ENCODE measurements at regions not wholly inside any gene's neighbourhood (a gene's known extent, or its start where the extent isn't known, plus 50 kb on each side); places are given as distances from the start of the nearest gene placed in this dataset.

DNA sequence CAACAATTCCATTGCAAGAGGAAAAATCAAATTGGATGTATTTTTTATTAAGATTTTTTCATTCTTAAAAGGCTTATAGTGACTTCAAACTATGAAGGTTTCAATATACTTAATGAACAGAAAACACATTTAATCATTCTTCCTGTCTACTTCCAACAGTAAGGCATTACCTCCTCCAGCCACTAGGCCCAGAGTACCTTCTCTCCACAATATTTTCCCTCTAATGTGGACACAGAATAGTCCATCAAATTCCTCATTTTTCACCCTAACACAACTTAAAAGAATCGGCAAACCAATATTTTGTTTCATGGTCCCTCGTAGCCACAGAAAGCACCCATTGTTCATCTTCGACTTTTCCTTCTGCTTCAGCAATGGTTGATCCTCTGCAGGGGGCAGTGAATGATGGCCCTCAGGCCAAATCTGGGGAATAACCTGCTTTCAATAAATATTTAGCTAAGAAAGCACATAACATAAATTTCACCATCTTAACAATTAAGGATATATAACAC, 335.4 kb upstream of the ID4 start:
- H3K79me2 ChIP-seq (replicated peaks; ENCODE audit: insufficient read depth, low read length): no peaks in the 10 kb centered on the region
- no peak overlapping the region for H3K27ac ChIP-seq (ENCODE audit: low read length)
- H3K4me2 ChIP-seq (ENCODE audit: low read length): no peak overlapping the region
- no peaks in the 10 kb centered on the region for H3K9me3 ChIP-seq (ENCODE audit: low read length)
- no peak overlapping the region for H3K4me3 ChIP-seq (ENCODE audit: low read length)
- H3K27me3 ChIP-seq (ENCODE audit: insufficient read depth, low read depth, low read length): no peaks in the 10 kb centered on the region
- H3K36me3 ChIP-seq (ENCODE audit: insufficient read depth, low read length): no peaks in the 10 kb centered on the region
- no peak overlapping the region for H2AFZ ChIP-seq (ENCODE audit: low read depth, low read length)
- no peaks in the 10 kb centered on the region for H3F3A ChIP-seq (ENCODE audit: insufficient read depth, low read length, poor library complexity, severe bottlenecking)
- H3K9ac ChIP-seq (ENCODE audit: low read length): no peak overlapping the region
- TF ChIP-seq EP300 (conservative IDR thresholded peaks at IDR 0.05; ENCODE audit: poor library complexity, severe bottlenecking) (no peak), MXI1 (conservative IDR thresholded peaks at IDR 0.05; ENCODE audit: poor library complexity, severe bottlenecking) (no peak), SMC3 (conservative IDR thresholded peaks at IDR 0.05; ENCODE audit: poor library complexity) (no peak), RAD21 (conservative IDR thresholded peaks at IDR 0.05) (no peak), POLR2AphosphoS5 (IDR thresholded peaks at IDR 0.05) (no peak), TAF1 (IDR thresholded peaks at IDR 0.05; ENCODE audit: low read depth) (no peak), EZH2 (IDR thresholded peaks at IDR 0.05; ENCODE audit: borderline replicate concordance, insufficient read depth, low read length, poor library complexity, severe bottlenecking) (no peak)
- TF ChIP-seq, protein P1, sequence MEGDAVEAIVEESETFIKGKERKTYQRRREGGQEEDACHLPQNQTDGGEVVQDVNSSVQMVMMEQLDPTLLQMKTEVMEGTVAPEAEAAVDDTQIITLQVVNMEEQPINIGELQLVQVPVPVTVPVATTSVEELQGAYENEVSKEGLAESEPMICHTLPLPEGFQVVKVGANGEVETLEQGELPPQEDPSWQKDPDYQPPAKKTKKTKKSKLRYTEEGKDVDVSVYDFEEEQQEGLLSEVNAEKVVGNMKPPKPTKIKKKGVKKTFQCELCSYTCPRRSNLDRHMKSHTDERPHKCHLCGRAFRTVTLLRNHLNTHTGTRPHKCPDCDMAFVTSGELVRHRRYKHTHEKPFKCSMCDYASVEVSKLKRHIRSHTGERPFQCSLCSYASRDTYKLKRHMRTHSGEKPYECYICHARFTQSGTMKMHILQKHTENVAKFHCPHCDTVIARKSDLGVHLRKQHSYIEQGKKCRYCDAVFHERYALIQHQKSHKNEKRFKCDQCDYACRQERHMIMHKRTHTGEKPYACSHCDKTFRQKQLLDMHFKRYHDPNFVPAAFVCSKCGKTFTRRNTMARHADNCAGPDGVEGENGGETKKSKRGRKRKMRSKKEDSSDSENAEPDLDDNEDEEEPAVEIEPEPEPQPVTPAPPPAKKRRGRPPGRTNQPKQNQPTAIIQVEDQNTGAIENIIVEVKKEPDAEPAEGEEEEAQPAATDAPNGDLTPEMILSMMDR (IDR thresholded peaks at IDR 0.05; ENCODE audit: poor library complexity, severe bottlenecking): no peak
- TF ChIP-seq, protein P2, sequence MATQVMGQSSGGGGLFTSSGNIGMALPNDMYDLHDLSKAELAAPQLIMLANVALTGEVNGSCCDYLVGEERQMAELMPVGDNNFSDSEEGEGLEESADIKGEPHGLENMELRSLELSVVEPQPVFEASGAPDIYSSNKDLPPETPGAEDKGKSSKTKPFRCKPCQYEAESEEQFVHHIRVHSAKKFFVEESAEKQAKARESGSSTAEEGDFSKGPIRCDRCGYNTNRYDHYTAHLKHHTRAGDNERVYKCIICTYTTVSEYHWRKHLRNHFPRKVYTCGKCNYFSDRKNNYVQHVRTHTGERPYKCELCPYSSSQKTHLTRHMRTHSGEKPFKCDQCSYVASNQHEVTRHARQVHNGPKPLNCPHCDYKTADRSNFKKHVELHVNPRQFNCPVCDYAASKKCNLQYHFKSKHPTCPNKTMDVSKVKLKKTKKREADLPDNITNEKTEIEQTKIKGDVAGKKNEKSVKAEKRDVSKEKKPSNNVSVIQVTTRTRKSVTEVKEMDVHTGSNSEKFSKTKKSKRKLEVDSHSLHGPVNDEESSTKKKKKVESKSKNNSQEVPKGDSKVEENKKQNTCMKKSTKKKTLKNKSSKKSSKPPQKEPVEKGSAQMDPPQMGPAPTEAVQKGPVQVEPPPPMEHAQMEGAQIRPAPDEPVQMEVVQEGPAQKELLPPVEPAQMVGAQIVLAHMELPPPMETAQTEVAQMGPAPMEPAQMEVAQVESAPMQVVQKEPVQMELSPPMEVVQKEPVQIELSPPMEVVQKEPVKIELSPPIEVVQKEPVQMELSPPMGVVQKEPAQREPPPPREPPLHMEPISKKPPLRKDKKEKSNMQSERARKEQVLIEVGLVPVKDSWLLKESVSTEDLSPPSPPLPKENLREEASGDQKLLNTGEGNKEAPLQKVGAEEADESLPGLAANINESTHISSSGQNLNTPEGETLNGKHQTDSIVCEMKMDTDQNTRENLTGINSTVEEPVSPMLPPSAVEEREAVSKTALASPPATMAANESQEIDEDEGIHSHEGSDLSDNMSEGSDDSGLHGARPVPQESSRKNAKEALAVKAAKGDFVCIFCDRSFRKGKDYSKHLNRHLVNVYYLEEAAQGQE (IDR thresholded peaks at IDR 0.05; ENCODE audit: borderline replicate concordance): no peak
- no peaks in the 10 kb centered on the region for H4K20me1 ChIP-seq (ENCODE audit: insufficient read depth)
- H3K9me2 ChIP-seq (ENCODE audit: insufficient read depth, low read length): no peaks in the 10 kb centered on the region

DNA sequence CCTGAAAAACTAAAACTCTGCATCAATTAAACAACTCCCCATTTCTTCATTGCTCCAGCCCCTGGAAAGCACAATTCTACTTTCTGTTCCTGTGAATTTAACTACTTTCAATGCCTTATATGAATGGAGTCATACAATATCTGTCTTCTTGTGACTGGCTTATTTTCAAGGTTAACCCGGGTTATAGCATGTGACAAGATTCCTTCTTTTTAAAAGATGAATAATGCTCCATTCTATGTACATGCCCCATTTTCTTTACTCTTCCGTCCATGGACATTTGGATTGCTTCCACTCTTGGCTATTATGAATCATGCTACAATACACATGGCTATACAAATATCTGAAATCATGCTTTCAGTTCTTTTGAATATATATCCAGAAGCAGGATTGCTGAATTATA, 334.9 kb upstream of the ID4 start:
- TF ChIP-seq POLR2AphosphoS5 (IDR thresholded peaks at IDR 0.05) (no peak), TAF1 (IDR thresholded peaks at IDR 0.05; ENCODE audit: low read depth) (no peak), EP300 (conservative IDR thresholded peaks at IDR 0.05; ENCODE audit: poor library complexity, severe bottlenecking) (no peak), MXI1 (conservative IDR thresholded peaks at IDR 0.05; ENCODE audit: poor library complexity, severe bottlenecking) (no peak)
- TF ChIP-seq, protein P2 (IDR thresholded peaks at IDR 0.05; ENCODE audit: borderline replicate concordance): no peak
- Histone ChIP-seq H3K79me2 (replicated peaks; ENCODE audit: insufficient read depth, low read length) (no peaks in the 10 kb centered on the region), H2AFZ (ENCODE audit: low read depth, low read length) (no peak overlapping the region), H3K4me2 (ENCODE audit: low read length) (no peak overlapping the region), H3K36me3 (ENCODE audit: insufficient read depth, low read length) (no peaks in the 10 kb centered on the region), H3K9ac (ENCODE audit: low read length) (no peak overlapping the region), H3K9me3 (ENCODE audit: low read length) (no peaks in the 10 kb centered on the region), H3K9me2 (ENCODE audit: insufficient read depth, low read length) (no peaks in the 10 kb centered on the region), H3K4me3 (ENCODE audit: low read length) (no peak overlapping the region), H3K27ac (ENCODE audit: low read length) (no peak overlapping the region), H4K20me1 (ENCODE audit: insufficient read depth) (no peaks in the 10 kb centered on the region), H3F3A (ENCODE audit: insufficient read depth, low read length, poor library complexity, severe bottlenecking) (no peaks in the 10 kb centered on the region), H3K27me3 (ENCODE audit: insufficient read depth, low read depth, low read length) (no peaks in the 10 kb centered on the region)
